Stimulated activated CD8-positive, alpha-beta memory T cell treated with anti-CD3 and anti-CD28 coated beads, Interleukin-7, amount 100 ng/mL, for 24 hours (primary cell): ENCODE measurements at regions not wholly inside any gene's neighbourhood (a gene's known extent, or its start where the extent isn't known, plus 50 kb on each side); places are given as distances from the start of the nearest gene placed in this dataset.

Source experiments
- DNase-seq: peaks from one replicate; pipeline ENCODE4 v3.0.0-alpha.2; 2020; ENCODE audit warnings: low read depth

DNA sequence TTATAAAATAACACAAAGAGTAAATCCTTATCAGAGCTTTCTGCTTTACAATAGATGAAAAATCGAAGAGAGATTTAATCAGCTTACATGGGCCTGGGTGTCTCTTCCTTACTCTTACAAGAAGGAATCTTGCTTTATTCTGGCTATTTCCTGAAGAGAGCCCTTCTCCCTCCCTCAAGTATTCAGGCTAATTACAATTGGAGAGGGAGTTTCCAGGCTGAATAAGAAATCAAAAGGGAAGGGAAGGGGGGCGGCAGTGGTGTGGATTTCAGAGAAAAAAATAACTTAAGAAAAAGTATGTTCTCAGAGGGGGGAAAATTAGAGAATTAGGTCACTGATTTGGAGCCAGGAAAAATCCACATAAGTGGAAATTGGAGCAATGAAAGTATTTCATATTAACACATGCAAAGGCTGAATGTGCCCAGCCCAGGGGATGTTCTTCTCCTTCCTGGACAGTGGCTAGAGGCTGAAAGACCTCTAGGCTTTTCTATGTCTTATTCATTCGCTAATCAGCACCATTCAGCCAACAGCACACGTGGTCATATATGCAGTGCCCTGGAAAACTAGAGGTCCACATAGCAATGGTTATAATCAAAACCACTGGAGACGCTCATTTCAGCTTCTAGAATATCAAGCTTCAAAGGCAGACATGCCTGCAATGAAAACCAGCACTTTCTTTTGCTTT is 158.9 kb upstream of the BTG1 start:
- no peak for DNase-seq

DNA sequence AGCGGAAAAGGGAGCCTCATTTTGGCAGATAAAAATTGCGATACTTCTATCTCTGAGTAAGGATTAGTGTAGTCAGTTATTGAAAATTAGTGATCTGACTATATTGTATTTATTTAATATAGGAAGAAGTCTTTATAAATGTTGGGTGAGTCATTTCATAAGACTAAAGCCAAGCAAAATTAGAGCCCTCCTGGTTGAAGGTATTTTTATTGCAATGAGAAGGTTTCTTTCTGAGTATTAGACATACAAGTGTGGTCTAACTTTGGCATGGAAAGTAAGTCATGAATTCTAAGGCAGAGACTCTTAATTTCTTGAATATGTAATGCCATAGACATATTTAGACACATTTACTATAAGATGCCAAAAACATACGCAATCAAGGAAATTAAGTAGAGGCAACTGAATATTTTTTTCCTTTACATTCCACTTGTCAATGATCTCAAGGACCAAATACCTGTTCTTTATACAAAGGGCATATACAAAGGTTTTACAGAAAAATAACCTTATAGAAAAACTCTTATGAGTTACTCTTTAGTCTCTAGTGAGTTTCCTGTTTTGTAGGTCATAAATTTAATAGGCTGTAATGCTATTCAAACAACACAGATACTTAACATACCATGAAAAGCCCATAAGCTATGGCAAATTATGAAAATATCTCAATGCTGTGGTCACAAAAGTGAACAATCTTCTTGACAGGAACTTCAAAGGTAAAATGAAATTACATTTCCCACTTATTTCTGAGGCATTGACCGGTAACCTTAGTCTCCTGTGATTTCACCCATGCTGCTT is 156.6 kb upstream of the BTG1 start:
- DNase-seq, result no peak

DNA sequence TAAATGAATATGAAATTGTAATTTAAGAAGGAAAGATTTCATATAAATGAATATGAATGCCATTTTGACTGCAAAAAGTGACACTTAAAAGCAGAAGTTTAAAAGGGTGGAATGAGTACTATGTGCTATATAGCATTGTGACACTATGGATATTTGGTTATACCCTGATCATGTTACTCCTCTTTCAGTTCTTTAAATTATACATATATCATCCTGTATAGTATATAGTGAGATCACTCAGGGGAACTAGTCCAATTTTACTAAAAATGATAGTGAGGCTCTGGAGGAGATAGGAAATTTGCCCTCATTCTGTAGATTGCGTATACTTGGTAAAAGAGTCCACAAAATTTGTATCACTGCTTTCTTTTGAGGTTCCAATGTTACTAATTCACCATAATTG is 155.7 kb upstream of the BTG1 start:
- DNase-seq, result no peak

DNA sequence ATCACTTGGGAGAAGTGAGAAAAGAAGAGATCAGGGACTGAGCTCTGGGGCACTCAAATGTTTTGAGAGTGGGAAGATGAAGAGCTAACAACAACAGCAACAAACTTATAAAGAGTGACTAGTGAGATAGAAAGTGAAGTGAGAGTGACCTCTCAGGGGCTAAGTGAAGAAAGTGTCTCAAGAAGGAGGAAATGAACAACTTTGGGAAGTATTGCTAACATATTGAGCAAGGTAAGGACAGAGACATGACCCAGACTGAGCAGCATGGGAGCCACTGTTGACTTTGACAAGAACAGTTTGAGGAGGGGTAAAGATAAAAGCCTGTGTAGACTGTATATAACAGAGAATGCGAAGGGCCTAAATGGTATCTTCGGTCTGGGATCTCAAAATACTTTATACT is 155.1 kb upstream of the BTG1 start:
- no peak for DNase-seq

DNA sequence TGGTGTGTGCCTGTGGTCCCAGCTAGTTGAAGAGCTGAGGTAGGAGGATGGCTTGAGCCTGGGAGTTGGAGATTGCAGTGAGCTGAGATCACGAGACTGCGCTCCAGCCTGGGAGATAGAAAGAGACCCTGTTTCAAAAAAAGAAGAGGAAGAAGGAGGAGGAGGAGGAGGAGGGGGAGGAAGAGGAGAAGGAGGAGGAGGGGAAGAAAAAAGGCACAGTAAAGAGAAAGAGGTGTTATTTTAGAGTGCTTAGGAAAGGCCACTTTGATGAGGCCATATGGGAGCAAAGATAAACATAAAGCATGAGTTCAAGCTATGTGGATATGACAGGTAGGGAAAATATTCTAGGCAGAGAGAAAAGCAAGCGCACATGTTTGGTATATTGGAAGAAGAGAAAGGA is 154.1 kb upstream of the BTG1 start:
- no peak for DNase-seq

DNA sequence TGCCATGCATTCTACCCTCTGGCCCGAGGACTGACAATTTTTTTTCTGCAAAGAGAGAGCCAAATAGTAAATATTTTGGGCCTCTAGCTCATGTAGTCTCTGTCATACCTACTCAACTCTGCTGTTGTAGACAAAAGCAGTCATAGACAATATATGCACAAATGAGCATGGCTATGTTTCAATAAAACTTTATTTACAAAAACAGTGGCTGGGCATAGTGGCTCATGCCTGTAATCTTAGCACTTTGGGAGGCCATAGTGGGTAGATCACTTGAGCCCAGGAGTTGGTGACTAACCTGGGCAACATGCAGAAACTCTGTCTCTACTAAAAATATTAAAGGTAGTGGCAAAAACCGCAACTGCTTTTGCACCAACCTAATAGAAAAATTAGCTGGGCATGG is 153.7 kb upstream of the BTG1 start:
- DNase-seq, result no peak

DNA sequence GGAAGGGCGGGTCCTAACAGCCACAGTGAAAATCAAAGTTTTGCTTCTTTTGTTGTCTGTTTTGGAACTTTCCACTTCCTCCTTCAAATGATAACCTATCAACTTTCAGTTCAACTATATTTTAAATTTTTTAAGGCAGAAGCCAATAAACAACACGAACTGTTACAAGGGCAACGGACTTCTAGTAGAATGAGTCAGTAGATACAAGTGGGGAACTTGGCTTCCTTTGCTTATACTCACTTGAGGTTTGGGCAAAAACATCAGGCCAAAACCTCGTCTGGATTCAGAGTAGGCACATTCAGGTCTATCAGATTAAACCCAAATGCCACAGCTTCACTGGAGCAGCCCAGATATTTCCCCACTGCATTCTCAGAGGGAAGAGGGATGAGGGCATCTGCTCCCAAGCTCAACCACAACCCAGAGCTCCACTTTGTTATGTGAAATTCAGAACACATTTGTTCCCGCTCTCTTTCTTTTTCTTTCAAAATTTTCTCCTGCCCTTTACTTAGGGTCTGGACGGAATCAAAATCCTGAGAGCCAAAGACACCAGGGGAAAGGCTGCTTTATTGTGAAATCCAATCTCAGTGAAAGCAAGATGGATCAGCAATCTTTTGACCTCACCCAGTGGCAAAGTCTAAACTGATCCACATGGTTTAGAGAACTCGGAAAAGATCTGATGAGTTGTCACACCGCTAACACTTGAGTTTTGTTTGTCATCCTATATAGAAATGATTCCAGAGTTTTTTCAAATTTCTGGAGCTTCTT is 152.5 kb upstream of the BTG1 start:
- no peak for DNase-seq

DNA sequence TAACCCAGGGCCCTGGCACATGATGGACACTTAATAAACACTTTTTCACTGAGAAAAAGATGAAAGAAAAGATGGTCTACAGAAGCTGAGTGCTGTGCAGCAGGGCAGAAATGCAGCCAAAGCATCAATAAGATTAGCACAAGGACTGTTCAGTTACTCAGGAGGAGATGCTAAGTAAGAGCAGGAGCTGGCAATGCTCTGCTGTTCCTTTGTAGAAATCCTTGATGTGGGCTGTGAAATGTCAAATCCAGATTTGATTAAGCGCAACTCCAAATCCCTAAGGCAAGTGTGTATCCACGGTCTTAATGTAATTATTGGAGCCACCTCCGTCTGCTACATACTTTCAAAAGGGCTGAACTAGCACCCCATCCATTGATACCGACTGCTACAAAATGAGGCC is 151.8 kb upstream of the BTG1 start:
- no peak for DNase-seq

DNA sequence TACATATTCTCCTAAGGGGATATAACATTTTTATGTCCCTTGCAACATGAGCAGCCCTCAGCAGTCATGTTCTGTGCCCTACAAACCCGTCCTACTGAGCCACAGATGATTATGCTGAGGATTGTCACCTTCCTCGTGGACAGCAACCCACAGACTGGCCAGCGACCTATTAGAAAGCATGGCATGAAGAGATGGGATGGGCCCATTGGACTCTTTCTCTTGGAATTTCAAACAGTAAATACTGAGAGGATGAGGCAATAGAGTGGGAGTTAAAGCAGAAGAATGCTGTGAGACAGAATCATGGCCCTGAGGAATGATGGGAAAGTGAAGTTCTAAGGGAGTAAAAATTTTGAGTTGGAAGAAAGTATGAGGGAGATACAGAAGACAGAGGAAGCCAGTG is 149.9 kb upstream of the BTG1 start:
- no peak for DNase-seq

DNA sequence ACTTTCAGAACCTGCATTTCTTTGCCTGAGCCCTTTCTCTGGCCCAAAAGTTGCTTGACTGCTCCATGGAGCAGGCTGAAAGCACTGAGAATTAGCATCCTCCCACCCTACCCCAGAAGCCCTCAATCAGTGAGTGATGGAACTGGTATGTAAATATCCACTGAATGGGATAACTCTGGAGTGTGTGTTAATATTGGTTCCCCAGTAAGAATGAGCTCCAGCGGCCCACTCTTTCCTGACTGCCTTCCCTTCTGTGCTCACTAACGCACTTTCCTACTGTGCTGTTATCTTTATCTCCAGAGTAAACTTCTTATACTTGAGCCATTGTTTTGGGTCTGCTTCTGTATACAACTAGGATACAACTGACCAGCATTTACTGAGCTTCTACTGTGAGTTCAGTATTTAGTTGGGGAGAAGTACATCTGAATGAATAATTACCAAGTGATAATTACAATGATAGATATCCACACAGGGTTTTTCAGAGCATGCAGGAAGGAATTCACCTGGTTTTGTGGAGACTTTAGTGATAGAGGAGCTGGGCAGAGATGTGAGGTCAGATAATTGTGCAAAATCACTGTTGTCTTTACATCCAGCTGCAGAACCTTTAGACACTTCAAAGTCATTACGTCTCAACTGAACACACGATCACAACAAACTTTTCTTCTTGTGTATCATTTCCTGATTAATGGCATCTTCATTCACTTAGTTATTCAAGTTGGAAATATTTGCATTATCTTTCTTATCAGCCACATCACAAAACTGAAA is 149.2 kb upstream of the BTG1 start:
- no peak for DNase-seq

DNA sequence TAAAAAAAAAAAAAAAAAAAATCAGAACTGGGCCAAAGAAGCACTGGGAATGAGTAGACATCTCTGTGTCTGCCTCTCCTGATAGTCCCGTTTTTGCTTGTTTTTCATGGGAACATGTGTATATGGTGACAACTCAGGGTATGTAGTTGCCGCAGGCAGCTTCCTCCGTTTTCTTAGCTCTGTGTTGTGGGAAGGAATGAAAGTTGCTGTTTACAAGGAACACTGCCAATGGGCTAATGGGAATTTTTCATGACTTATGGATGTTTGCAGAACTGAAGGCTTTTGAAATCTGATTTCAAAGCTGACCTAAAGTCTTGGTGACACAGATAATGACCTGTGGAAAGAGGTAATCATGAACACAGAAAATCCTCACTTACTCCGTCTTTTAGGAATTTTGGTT is 146.4 kb upstream of the BTG1 start:
- no peak for DNase-seq

DNA sequence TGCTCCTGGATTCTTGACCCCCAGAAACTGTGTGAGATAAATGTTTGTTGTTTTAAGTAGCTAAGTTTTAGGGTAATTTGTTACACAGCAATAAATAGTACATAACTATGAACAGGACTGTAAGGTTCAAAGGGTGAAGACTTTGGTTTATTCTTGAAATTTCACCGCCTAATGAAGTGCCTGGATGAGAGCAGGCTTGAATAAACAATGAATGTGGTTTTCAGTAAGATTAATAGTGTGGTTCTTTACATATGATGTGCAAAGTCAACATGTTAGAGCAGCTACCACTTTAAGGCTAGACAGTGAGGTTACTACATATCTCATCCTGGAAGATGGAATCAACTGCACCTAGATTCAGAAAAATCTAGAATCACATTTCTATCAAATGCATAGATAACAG is 145.2 kb upstream of the BTG1 start:
- no peak for DNase-seq

DNA sequence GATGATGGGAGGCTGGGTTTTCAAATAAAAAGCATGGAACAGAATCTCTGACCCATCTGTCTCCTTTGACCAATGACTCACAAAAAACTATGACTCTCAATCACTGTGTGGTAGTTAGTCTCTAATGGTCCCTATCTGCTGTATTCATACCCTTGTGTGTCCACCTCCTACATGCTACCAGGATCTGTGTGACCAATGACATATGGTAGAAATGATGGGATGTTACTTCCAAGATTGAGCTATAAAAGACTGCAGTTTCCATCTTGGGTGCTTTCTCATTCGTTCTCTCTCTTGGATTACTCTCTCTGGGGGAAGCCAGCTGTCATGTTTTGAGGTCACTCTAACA is 144.7 kb upstream of the BTG1 start:
- no peak for DNase-seq

DNA sequence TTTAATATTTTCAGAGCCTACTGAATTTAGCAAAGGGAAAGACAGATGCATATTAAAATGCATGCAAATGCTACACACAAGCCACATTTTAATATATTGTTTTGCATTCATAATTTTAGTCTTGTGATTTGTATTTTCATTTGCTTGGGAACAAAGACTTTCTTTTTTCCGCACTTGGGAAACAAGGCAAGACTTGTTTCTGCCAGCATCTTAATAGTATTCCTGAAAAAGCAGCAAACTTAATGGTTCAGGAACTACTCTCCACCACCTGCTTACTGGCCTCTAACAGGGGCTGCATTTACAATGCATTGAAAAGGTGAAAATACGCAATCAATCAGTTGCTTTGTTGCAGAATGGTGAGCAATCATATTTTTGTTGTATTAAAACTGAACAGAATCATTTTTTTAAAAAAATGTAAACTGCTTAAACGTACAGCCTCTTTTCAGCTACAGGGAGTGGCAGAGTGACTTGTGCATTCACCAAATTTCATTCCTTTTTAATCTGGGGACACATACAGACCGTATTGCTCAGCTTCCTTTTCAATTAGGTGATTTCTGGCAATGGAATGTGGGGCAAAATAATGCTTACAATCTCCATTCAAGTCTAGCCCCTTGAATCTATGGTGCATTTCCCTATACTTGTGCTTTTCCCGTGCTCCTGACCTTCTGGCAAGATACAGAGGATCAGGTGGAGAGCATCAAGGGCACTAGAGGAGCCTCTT is 144.1 kb upstream of the BTG1 start:
- no peak for DNase-seq

DNA sequence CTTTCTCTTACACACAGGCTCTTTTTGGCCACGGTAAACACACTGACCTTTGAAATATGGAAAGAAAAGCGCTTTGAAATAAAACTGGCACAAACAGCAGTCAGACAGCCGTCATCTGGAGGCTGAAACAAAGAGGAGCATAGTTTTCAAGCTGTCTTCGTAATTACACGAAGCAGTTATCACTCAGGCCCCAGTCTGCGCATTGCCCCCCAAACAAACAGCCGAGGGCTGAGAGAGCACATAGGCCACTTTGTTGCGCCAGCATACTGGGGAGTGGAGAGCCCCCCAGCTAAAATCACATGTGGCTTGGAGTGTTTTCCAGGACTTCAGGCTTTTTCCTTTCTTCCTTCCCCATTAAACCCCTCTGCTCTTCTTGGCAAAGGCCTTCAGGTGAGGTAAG is 142.9 kb upstream of the BTG1 start:
- DNase-seq, result no peak

DNA sequence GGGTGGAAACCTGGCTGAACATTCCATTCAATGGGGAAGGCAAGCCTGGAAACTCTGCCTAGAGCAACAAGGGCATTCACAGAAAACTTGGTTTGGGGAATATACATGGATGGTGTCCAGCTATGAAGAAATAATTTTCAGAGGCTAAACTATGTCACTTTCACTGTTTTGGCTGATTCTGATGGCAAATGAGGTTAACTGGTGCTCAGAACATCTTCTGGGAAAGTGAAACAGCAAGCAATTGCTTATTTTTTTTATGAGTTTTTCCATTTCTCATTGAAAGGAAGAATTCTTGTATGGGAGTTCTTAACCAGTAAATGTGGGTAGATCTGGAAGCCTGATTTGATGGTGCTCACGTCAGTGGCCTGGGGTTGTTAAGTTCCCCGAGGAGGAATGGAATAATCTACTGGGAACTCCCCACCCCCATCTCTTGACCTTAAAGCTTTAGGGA is 132.8 kb upstream of the BTG1 start:
- no peak for DNase-seq

DNA sequence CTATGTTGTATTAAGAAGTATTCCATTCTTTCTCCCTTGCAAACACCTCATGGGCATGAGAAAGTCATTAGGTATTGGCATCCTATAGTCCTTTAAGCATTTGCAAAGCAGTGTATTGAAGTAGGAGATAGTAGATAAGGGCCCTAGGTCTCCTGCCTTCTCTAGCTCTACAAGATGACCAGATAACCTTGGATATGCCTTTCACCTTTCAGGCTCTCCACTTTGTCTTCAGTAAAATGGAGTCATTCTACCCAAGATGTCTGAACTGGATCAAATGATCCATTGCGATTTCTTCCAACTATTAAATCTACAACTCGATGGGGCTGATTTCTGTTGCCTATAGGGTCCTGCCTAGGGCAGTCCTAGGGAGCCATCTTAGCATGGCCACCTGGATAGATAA is 132.1 kb upstream of the BTG1 start:
- DNase-seq, result no peak

DNA sequence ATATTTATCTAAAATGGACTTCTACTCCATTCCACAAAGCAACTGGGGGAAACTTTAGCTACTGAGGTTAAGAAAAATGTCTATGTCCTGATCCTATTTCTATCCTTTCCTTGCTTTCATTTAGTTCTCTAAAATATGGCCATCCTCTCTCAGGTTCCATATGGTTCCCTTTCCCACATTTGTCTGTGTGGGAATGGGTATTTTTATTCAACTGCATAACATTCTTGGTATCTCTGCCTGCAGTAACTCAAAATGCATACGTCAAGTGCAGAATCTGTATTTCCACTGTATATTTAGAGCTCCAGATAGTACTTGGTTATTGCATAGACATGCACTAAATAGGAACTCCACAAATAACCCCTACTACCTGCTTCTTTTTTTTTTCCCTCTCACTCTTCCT is 130.6 kb upstream of the BTG1 start:
- no peak for DNase-seq

DNA sequence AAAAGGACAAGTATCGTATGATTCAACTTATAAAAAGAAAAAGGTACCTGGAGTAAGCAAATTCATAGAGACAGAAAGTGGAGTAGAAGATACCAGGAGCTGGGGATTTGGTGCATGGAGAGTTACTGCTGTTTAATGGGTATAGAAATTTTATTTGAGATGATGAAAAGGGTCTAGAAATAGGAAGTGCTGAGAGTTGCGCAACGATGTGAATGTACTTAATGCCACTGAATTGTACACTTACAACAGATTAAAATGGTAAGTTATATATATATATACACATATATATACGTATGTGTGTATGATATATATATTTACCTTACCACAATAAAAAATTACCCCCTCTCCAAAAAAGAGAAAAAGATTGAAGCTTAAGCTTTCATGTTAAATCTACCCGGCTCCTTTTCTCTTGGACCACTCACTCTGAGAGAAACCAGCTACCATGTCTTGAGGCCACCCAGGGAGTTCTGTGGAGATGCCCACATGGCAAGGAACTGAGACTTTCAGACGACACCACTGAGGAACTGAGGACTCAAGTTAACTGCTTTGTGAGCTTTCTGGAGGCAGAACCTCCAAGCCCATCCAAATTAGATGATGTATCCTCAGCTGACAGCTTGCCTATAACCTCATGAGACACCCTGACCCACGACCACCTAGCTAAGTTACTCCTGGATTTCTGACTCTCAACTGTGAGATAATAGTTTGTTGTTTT is 130.0 kb upstream of the BTG1 start:
- no peak for DNase-seq

DNA sequence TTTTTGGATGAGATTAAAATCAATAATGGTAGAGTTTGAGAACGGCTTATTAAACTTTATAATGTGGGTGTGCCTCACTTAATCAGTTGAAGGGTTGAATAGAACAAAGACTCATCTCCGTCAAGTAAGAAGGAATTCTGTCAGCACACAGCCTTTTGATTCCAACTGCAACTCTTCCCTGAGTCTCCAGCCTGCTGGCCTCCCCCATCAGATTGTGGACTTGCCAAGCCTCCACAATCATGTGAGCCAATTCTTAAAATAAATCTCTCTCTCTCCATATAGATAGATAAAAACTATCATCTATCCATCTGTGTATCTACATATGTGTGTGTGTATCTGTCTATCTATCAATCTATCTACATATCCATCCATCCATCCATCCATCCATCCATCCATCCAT is 127.4 kb upstream of the BTG1 start:
- DNase-seq, result no peak
